Posterior cingulate gyrus (tissue), 11 donors: ENCODE measurements at regions not wholly inside any gene's neighbourhood (a gene's known extent, or its start where the extent isn't known, plus 50 kb on each side); places are given as distances from the start of the nearest gene placed in this dataset.
"Not testable (repeated sequence)": the region's sequence is repeated elsewhere in the genome, so short reads cannot be mapped to it uniquely, and the experiment has no call there.

Experiments used
- DNase-seq, 10 donors: peaks; one replicate each; pipeline versions ENCODE4 v3.0.0 to v3.0.0-alpha.2; 2020 to 2021; ENCODE audit warnings: mixed read lengths in 3 of 10
- intact Hi-C: fragments of 100-400 bp; cut with DNase I; formaldehyde crosslinking; loops from one replicate; pipeline ENCODE4 v1.15.1; 2023

- DNase-seq: no peak
- intact Hi-C loops: no loop called here
These were observed 492.4 kb downstream of the RFPL4B start for GRCh38 chr6:112839525-112839961.

GRCh38 chr6:112841553-112842329, 494.6 kb downstream of the RFPL4B start:
- intact Hi-C loops: no loop called here
- DNase-seq: no peak

- intact Hi-C loops: no loop called here
- DNase-seq: no peak
These were observed 495.2 kb downstream of the RFPL4B start for GRCh38 chr6:112842330-112842685.

- intact Hi-C loops: no loop called here
- DNase-seq: no peak
These were observed 499.6 kb downstream of the RFPL4B start for GRCh38 chr6:112846681-112847080.

- intact Hi-C loops: no loop called here
- DNase-seq: no peak
These were observed 504.0 kb downstream of the RFPL4B start for GRCh38 chr6:112851146-112851545.

DNA sequence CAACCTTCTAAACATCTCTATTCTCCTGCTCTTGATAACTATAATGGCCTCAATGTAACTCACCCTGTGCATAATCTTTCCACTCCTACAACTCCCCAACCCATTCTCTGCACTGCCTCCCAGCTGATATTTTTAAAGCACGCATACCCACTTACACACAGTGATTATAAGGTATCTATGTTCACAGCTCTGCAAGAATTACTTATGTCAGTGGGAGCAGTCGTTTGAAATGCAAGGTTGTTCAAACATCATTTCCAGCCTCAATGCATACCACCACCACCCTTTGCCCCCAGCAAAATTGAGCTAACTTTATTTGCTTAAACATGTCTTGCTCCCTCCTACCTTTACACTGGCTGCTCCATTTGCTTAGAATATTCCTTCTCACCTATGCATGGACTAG, 506.0 kb downstream of the RFPL4B start:
- intact Hi-C loops: no loop called here
- no peak for DNase-seq

- intact Hi-C loops: no loop called here
- DNase-seq: no peak
These were observed 516.6 kb downstream of the RFPL4B start for GRCh38 chr6:112863753-112864152.

- no peak for DNase-seq
- intact Hi-C loops: no loop called here
These were observed 518.0 kb downstream of the RFPL4B start for GRCh38 chr6:112865131-112865530.

DNA sequence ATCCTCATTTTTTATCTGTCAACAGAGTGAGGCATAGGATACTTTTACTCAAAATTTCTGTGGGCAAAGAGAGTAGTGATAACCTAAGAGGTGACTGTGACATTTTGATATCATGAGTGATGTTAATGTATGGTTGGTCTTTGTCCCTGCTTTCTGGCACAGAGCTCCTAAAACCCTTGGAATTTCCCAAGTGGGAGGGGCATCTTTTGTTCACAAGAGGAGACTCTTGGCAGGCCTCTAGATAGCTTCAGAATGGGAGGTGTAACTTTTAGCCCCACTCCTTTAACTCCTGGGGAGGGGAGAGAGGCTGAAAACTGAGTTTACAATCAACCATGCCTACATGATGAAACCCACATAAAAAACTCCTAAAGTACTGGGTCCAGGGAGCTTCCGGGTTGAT, 527.8 kb downstream of the RFPL4B start:
- intact Hi-C loops: loop anchor here (5.0 kb wide), 1 partner anchor 982 kb away; the partner anchor contains the start of gene MARCKS
- DNase-seq: no peak

DNA sequence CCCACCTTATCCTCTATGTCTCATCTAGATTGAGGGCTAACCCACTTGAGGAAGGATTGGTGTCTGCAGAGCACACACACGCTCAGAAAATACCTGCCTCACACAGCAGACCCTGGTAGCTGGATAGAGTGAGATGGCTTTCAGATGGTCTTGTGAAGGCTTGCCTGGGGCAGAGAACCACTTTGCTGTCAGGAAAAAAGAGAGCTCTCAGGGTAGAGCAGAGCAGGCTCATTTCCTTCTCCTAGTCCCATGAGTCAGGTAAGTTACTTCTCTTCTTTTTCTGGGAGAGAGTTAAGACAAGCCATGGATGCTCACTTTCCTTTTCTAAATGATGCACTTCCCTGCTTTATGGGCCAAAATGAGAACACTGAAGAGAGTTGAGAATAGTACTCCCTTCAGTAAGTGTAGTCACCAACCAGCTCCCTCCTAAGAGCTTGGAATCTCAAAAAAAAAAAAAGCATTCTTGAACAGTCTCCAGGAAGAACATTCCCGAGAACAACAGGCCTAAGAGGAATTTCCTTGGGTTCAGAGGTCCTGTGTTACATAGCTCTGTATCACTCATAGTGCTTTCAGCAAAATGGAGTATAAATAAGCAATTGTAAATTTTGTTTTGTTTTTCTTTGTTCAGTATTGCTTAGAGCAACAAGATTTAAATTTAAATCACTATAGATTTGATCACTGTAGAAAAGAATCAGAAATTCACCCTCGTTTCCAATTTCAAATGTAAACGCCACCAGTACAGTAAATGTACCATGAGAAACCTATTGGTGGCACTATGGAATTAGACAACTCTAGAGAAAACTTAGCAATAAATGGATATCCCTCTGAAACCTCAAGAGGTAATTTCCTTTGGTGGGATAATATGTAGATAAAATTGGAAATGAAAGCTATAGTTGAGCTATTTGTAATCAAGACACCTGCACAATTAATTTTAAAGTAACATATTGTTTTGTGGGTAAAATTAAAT, 530.3 kb downstream of the RFPL4B start:
- DNase-seq: no peak
- intact Hi-C loops: loop anchor here (5.0 kb wide), 1 partner anchor 980 kb away; the partner anchor contains the start of gene MARCKS

GRCh38 chr6:112879920-112880413, 532.8 kb downstream of the RFPL4B start:
- peak in 5 of 10 donors; percentile 7 to 83 (median 60) for DNase-seq
- intact Hi-C loops: loop anchor here (5.0 kb wide), 1 partner anchor 977 kb away; the partner anchor contains the start of gene MARCKS

DNA sequence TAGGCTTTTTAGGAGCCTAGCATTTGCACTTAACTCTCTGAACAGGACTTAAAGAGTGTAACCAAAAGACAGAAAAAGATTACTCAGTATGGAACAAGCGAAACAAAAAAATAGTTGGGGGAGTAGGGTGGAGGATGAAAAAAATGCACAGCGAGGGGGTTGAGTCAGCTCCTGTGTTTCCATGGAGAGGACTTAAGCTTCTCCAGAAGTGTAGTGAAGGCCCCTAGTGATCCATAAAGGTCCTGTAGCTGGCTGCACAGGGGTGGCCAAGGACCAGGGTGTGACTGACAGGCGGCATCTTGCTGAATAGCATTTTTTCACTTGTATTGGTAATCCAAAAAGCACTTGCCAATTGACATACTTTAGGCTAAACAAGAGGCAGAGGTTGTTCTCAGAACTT, 533.9 kb downstream of the RFPL4B start:
- DNase-seq: peak in 1 of 10 donors; percentile 24

GRCh38 chr6:112881828-112882780, 535.0 kb downstream of the RFPL4B start:
- DNase-seq: no peak
- intact Hi-C loops: no loop called here

More for the DNA sequence above, 533.9 kb downstream of the RFPL4B start:
- intact Hi-C loops: no loop called here

DNA sequence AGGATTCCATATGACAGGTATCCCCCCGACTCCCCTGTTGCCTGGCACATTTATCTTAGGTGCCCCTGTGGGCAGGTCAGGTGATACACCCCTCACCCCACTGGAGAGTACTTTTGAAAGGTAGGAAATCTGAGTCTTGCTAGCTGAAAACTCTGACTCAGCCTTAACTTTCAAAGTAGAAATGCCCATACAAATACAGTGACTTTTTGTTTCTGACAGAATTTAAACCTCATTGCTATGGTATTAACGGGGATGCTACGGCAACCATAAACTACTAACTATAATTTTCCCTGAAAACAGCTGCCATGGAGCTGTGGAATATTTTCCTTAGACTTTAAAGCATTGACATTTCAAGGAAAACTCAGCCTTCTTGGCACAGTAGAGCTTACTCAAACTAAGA, 536.0 kb downstream of the RFPL4B start:
- DNase-seq: no peak
- intact Hi-C loops: no loop called here

GRCh38 chr6:112886415-112886814, 539.3 kb downstream of the RFPL4B start:
- intact Hi-C loops: no loop called here
- no peak for DNase-seq

DNA sequence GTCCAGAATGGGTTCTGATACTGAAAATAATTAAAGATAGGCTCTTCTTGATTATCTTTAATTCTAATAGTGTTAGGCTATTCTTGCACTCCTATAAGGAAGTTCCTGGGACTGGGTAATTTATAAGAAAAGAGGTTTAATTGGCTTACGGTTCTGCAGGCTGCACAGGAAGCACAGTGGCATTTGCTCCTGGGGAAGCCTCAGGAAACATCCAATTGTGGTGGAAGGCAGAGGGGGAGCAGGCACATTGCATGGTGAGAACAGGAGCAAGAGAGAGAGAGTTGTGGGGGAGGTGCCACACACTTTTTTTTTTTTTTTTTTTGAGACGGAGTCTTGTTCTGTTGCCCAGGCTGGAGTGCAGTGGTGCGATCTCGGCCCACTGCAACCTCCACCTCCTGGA, 540.3 kb downstream of the RFPL4B start:
- intact Hi-C loops: not testable (repeated sequence)

GRCh38 chr6:112899541-112899940, 552.4 kb downstream of the RFPL4B start:
- intact Hi-C loops: no loop called here
- DNase-seq: no peak

More for the DNA sequence above, 540.3 kb downstream of the RFPL4B start:
- not testable (repeated sequence) for DNase-seq

DNA sequence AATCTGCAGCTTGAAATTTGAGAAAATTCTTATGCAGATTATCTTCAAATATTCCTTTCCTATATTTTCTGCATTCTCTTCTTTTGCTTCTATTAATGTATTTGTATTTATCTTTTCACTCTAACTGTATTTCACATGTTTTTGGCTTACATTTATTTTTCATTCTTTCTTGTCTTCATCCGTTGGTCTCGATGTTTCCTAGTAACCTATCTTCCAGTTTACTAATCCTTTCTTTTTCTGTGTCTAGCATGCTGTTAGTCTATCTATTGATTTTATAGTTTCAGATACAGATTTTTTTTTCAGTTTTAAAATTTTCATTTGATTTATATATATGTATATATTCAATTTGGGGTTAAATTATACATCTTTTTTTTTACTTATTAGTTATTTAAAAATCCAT, 556.2 kb downstream of the RFPL4B start:
- DNase-seq: no peak
- intact Hi-C loops: no loop called here

GRCh38 chr6:112906726-112907125, 559.6 kb downstream of the RFPL4B start:
- no peak for DNase-seq
- intact Hi-C loops: no loop called here

GRCh38 chr6:112909781-112910180, 562.7 kb downstream of the RFPL4B start:
- DNase-seq: no peak
- intact Hi-C loops: no loop called here
